Caco-2 (cell line): ENCODE measurements at regions not wholly inside any gene's neighbourhood (a gene's known extent, or its start where the extent isn't known, plus 50 kb on each side); places are given as distances from the start of the nearest gene placed in this dataset.

ENCODE experiments used
- BruUV-seq: library from RNA; stranded (reverse); fragments of 400-500 nt; replicated peaks from 2 replicates; lab custom pipeline; 2021; lab: Mats Ljungman, UMichigan
- CTCF ChIA-PET: fragments of 300-600 bp; sonication (Branson Sonifier 250); formaldehyde crosslinking; loops from one replicate; lab custom pipeline; 2022; ENCODE audit warnings: antibody characterized with exemption; lab: Charles Lee
- POLR2A ChIA-PET: fragments of 300-600 bp; sonication (Branson Sonifier 250); formaldehyde crosslinking; loops from one replicate; lab custom pipeline; 2022; ENCODE audit warnings: antibody characterized with exemption; lab: Charles Lee
- DNase-seq, 2 experiments: peaks; one replicate each; pipeline versions ENCODE4 v3.0.0 to v3.0.0-alpha.2; 2020 to 2022
- H3K27me3 ChIP-seq: replicated peaks from 2 replicates; pipeline ENCODE4 v1.6.0; 2011; ENCODE audit warnings: low read length; ENCODE audit not compliant: control insufficient read depth, insufficient read depth
- H3K36me3 ChIP-seq: 2 replicates; pipeline ENCODE4 v1.5.1; 2011; ENCODE audit warnings: low read length; ENCODE audit not compliant: control insufficient read depth, insufficient read depth
- H3K4me1 ChIP-seq: fragments of 250-450 bp; sonication (Bioruptor Pico); 2 replicates; pipeline ENCODE4 v1.5.1; 2020; ENCODE audit warnings: mild to moderate bottlenecking
- H3K4me3 ChIP-seq: 2 replicates; pipeline ENCODE4 v1.5.1; 2011; ENCODE audit warnings: low read depth, mild to moderate bottlenecking, control low read depth, low read length
- H3K9me3 ChIP-seq: fragments of 250-450 bp; sonication (Bioruptor Pico); 2 replicates; pipeline ENCODE4 v1.5.1; 2020; ENCODE audit warnings: mild to moderate bottlenecking, moderate library complexity
- H3K27ac Mint-ChIP-seq: one replicate; pipeline ENCODE4 v1.8.0; 2022; ENCODE audit warnings: mixed read lengths; ENCODE audit not compliant: unreplicated experiment
- H3K27me3 Mint-ChIP-seq: one replicate; pipeline ENCODE4 v1.8.0; 2022; ENCODE audit warnings: mixed read lengths; ENCODE audit not compliant: insufficient read depth, unreplicated experiment
- H3K36me3 Mint-ChIP-seq: one replicate; pipeline ENCODE4 v1.8.0; 2022; ENCODE audit warnings: mild to moderate bottlenecking, mixed read lengths; ENCODE audit not compliant: insufficient read depth, unreplicated experiment
- H3K4me1 Mint-ChIP-seq: one replicate; pipeline ENCODE4 v1.8.0; 2022; ENCODE audit warnings: low read depth, mixed read lengths; ENCODE audit not compliant: unreplicated experiment
- H3K4me3 Mint-ChIP-seq: one replicate; pipeline ENCODE4 v1.8.0; 2022; ENCODE audit warnings: mild to moderate bottlenecking, moderate library complexity, mixed read lengths; ENCODE audit not compliant: unreplicated experiment
- H3K9me3 Mint-ChIP-seq: one replicate; pipeline ENCODE4 v1.8.0; 2022; ENCODE audit warnings: mixed read lengths; ENCODE audit not compliant: unreplicated experiment
- CTCF ChIP-seq, 2 experiments: fragments of 200-600 bp in 1 of 2; IDR thresholded peaks; 1 replicate in 1 of 2; 2 replicates in 1 of 2; pipeline versions ENCODE4 v1.5.1 to v1.8.0; 2011 to 2022; ENCODE audit warnings: antibody characterized with exemption in 1 of 2, control low read depth in 1 of 2, inconsistent platforms in 1 of 2, low read depth in 1 of 2, low read length in 1 of 2, mild to moderate bottlenecking in 1 of 2, moderate library complexity in 1 of 2; ENCODE audit not compliant: insufficient read depth in 1 of 2, severe bottlenecking in 1 of 2, unreplicated experiment in 1 of 2
- intact Hi-C: fragments of 100-400 bp; cut with micrococcal nuclease; formaldehyde crosslinking; loops from one replicate; pipeline ENCODE4 v1.10.0; 2022; ENCODE audit not compliant: unreplicated experiment

GRCh38 chr16:50972876-50973275 lies 178.2 kb downstream of the SALL1 start:
- ChIA-PET CTCF (no interaction called here), POLR2A (interaction anchor here (0.7 kb wide), 1 partner anchor 13 kb away, joined by 3 read pairs; no protein-coding TSS in a partner anchor)
- no peak overlapping the region for H3K4me3 ChIP-seq
- H3K36me3 Mint-ChIP-seq, result no peaks in the 10 kb centered on the region
- H3K9me3 ChIP-seq, result no peaks in the 10 kb centered on the region
- no peaks in the 10 kb centered on the region for H3K9me3 Mint-ChIP-seq
- H3K27me3 ChIP-seq, result no peaks in the 10 kb centered on the region
- H3K4me1 Mint-ChIP-seq, result no peaks in the 10 kb centered on the region
- DNase-seq, result no peak
- intact Hi-C loops, result no loop called here
- no peak overlapping the region for H3K27ac Mint-ChIP-seq
- no peaks in the 10 kb centered on the region for H3K4me1 ChIP-seq
- H3K27me3 Mint-ChIP-seq, result peaks cover 27% of the 10 kb centered on the region
- H3K36me3 ChIP-seq, result no peaks in the 10 kb centered on the region
- H3K4me3 Mint-ChIP-seq, result no peak overlapping the region
- no TSS peak for BruUV-seq
- TF ChIP-seq CTCF (IDR thresholded peaks at IDR 0.05; ENCODE audit: insufficient read depth in 1 of 2, low read depth in 1 of 2, low read length in 1 of 2, severe bottlenecking in 1 of 2, unreplicated experiment in 1 of 2), result no peak

- TF ChIP-seq CTCF (IDR thresholded peaks at IDR 0.05; ENCODE audit: insufficient read depth in 1 of 2, low read depth in 1 of 2, low read length in 1 of 2, severe bottlenecking in 1 of 2, unreplicated experiment in 1 of 2), result no peak
- Histone ChIP-seq H3K27me3 (no peaks in the 10 kb centered on the region; the same call in 1 of the 2 replicates), H3K36me3 (no peaks in the 10 kb centered on the region), H3K4me3 (no peak overlapping the region), H3K9me3 (no peaks in the 10 kb centered on the region), H3K4me1 (no peaks in the 10 kb centered on the region)
- intact Hi-C loops, result no loop called here
- Mint-ChIP-seq H3K36me3 (no peaks in the 10 kb centered on the region), H3K4me3 (no peak overlapping the region), H3K4me1 (no peaks in the 10 kb centered on the region), H3K9me3 (no peaks in the 10 kb centered on the region), H3K27me3 (peaks cover 22% of the 10 kb centered on the region), H3K27ac (no peak overlapping the region)
- no TSS peak for BruUV-seq
- ChIA-PET POLR2A (no interaction called here), CTCF (no interaction called here)
- no peak for DNase-seq
These were observed 180.8 kb downstream of the SALL1 start for GRCh38 chr16:50970281-50970680.

- ChIA-PET POLR2A (no interaction called here), CTCF (no interaction called here)
- Histone ChIP-seq H3K27me3 (no peaks in the 10 kb centered on the region; the same call in 1 of the 2 replicates), H3K36me3 (no peaks in the 10 kb centered on the region), H3K4me1 (no peaks in the 10 kb centered on the region), H3K4me3 (no peak overlapping the region), H3K9me3 (no peaks in the 10 kb centered on the region)
- DNase-seq, result no peak
- BruUV-seq, result no TSS peak
- Mint-ChIP-seq H3K4me1 (no peaks in the 10 kb centered on the region), H3K27ac (no peak overlapping the region), H3K36me3 (no peaks in the 10 kb centered on the region), H3K27me3 (peaks cover 14% of the 10 kb centered on the region), H3K9me3 (no peaks in the 10 kb centered on the region), H3K4me3 (no peak overlapping the region)
- intact Hi-C loops, result no loop called here
- TF ChIP-seq CTCF (IDR thresholded peaks at IDR 0.05; ENCODE audit: insufficient read depth in 1 of 2, low read depth in 1 of 2, low read length in 1 of 2, severe bottlenecking in 1 of 2, unreplicated experiment in 1 of 2), result no peak
These were observed 183.1 kb downstream of the SALL1 start for GRCh38 chr16:50967827-50968612.
